Fibroblast of mammary gland (primary cell): ENCODE measurements at regions not wholly inside any gene's neighbourhood (a gene's known extent, or its start where the extent isn't known, plus 50 kb on each side); places are given as distances from the start of the nearest gene placed in this dataset.

ENCODE experiments used
- DNase-seq: peaks from one replicate; pipeline ENCODE4 v3.0.0-alpha.2; 2010; ENCODE audit warnings: low read depth
- H3K4me3 ChIP-seq: 2 replicates; pipeline ENCODE4 v1.5.1; 2011; ENCODE audit warnings: low read depth, mild to moderate bottlenecking, low read length, moderate library complexity; ENCODE audit not compliant: control insufficient read depth
- CTCF ChIP-seq: conservative IDR thresholded peaks from 2 replicates; pipeline ENCODE4 v1.5.1; 2011; ENCODE audit warnings: low read depth, low read length, inconsistent platforms; ENCODE audit not compliant: control insufficient read depth, insufficient read depth

- no peak for TF ChIP-seq CTCF
- DNase-seq = no peak
- no peak overlapping the region for H3K4me3 ChIP-seq
These were observed 569.8 kb downstream of the FGF9 start for GRCh38 chr13:22240716-22241115.

- no peak for DNase-seq
- TF ChIP-seq CTCF = no peak
- no peak overlapping the region for H3K4me3 ChIP-seq
These were observed 572.7 kb downstream of the FGF9 start for GRCh38 chr13:22243469-22244163.

- no peak for DNase-seq
- no peak for TF ChIP-seq CTCF
- H3K4me3 ChIP-seq = no peak overlapping the region
These were observed 581.5 kb downstream of the FGF9 start for GRCh38 chr13:22252281-22252830.

GRCh38 chr13:22253107-22253506 lies 582.2 kb downstream of the FGF9 start:
- no peak for DNase-seq
- H3K4me3 ChIP-seq = no peak overlapping the region
- TF ChIP-seq CTCF = no peak

GRCh38 chr13:22256111-22256639 lies 585.3 kb downstream of the FGF9 start:
- no peak for TF ChIP-seq CTCF
- H3K4me3 ChIP-seq = no peak overlapping the region
- DNase-seq = no peak

GRCh38 chr13:22262001-22262885 lies 591.4 kb downstream of the FGF9 start:
- no peak for DNase-seq
- TF ChIP-seq CTCF = no peak
- H3K4me3 ChIP-seq = no peak overlapping the region
